ENCODE measurements at regions not wholly inside any gene's neighbourhood (a gene's known extent, or its start where the extent isn't known, plus 50 kb on each side); places are given as distances from the start of the nearest gene placed in this dataset.
"Not testable (repeated sequence)": the region's sequence is repeated elsewhere in the genome, so short reads cannot be mapped to it uniquely, and the experiment has no call there.

DNA sequence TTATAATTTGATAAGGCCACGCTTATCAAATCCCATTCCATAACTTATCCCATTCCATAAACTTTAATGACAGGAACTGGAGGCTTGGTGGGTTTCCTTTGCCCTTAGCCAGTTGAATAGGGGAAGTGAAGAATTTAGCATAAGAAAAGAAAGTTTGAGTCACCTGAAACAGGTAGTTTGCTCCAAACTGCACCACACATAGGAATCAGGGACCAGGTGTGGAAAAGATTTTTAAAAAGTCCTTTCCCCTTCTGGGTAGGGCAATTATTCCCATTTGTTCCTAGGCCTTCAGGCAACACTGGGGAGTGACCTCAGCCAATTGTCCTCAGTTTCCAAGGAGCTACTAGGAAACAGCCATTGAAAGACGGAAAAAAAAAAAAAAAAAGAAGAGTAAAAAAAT is 525.7 kb upstream of the CNTN5 start:
- DNase-seq, result no peak

DNA sequence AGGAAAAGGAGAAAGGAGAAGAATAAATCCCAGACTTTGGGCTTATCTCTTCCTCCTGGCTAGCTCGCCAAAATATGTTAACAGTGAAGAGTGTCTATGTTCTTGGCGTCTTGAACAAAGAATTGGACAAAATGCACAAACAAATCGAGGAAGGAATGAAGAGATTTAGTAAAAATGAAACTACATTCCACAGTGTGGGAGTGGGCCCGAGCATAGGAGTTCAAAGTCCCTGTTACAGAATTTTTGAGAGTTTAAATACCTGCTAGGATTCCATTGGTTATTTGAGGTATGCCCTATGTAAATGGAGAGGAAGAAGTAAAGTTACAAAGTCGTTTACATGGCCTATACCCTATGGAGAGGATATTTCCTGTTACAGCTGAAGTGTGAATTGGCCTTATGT is 525.1 kb upstream of the CNTN5 start:
- no peak for DNase-seq

DNA sequence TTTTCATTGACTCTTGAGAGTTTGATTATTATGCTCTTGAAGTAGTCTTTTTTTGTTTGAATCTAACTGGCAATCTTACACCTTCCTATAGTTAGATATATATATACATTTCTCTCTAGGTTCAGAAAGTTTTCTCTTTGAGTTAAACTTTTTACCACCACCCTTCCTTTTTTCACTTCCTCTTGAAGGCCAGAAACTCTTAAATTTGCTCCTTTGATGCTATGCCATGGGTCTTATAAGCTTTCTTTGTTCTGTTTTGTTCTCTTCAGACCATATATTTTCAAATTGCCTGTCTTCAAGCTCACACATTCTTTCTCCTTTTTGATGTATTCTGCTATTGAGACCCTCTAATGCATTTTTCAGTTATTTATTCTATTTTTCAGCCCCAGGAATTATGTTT is 513.5 kb upstream of the CNTN5 start:
- no peak for DNase-seq

DNA sequence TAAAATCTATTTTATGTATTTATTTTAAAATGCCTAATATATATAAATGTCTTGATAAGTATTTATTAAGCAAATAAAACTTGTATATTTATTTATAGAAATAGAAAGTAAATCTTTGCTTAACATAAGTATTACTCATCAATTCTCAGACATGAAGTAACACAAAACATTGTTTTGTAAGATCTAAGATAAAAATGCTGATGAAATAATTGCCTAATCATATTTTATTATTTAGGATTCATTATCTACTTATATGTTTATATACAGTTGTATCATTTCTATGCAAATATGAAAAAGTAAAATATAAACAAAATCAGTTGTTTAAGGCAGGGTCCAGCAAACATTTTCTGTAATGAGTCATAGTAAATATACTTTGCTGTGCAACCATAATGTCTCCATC is 507.8 kb upstream of the CNTN5 start:
- DNase-seq, result no peak

DNA sequence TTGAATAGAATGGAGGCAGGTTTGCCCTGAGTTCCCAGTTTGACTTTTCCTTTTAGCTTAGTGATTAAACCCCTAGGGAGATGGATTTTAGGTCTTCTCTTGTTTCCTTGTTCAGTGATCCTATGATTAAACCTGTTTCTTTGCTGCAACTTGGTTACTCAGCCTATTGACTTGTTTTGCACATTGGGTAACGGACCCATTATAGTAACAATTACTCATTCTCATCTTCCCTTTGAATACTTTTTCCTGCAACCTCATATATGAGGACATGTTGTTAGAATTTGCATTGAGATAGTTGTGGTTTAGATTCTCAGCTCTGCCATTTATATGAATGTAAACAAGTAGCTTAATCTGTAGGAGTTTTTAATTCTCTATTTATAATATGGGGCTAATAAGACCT is 489.2 kb upstream of the CNTN5 start:
- no peak for DNase-seq

DNA sequence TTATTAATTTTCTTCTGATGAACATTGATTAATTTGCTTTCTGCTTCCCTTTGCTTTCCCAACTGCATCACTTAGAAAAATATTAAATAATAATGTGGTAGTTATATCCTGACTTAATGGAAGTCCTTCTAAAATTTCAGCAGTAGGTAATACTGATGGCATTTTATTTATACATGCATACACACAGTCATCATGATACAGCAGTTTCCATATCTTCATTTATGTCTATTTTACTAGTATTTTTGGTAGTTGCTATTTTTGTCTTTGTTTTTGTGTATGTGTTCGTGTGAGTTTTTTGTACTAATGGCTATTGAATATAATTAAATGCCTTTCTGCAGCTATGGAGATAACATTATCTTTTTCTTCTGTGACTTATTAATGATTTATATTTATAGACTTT is 484.7 kb upstream of the CNTN5 start:
- no peak for DNase-seq

DNA sequence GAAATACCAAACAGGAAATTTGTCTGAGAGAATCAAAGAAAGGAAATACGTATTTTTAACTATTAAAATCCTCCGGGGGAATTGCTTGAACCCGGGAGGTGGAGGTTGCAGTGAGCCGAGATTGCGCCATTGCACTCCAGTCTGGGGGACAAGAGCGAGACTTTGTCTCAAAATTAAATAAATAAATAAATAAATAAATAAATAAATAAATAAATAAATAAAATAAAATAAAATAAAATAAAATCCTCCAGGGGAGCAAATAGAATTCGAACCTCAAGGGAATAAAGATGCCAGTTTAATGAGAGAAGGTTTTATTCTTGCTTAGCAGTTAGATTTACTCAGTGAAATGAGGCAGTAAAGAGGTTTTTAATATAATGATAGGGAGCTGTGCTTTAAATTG is 482.4 kb upstream of the CNTN5 start:
- not testable (repeated sequence) for DNase-seq

DNA sequence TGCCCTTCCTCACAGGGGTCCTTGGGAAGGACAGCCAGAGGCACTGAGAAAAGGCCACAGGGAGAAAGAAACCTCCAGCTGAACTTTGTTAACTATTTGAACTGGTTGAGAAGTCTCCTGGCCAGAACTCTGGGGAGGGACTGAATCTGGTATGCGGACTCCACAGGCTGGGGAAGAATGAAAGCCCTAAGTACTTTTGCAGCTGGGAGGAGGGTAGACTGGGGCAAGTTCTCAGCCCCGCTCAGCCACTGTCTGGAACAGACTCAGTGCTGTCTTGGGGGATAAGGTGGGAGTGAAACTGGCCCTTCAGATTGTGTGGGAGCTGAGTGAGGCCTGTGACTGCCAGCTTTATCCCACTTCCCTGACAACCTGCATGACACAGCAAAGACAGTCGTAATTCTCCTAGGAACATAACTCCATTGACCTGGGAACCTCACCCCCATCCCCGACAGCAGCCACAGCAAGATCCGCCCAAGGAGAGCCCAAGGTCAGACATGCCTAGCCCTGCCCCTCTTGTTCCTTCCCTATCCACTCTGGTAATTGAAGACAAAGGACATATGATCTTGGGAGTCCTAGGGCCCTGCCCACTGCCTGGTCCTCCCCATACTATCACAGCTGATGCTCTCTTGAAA is 475.1 kb upstream of the CNTN5 start:
- no peak for DNase-seq

DNA sequence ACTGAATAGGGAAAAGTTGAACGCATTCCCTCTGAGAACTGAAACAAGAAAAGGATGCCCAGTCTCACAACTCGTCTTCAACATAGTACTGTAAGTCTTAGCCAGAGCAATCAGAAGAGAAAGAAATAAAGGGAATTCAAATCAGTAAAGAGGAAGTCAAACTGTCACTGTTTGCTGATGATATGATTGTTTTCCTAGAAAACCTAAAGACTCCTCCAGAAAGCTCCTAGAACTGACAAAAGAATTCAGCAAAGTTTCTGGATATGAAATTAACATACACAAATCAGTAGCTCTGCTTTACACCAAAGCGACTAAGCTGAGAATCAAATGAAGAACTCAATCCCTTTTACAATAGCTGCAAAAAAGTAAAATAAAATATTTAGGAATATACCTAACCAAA is 471.2 kb upstream of the CNTN5 start:
- DNase-seq, result no peak

DNA sequence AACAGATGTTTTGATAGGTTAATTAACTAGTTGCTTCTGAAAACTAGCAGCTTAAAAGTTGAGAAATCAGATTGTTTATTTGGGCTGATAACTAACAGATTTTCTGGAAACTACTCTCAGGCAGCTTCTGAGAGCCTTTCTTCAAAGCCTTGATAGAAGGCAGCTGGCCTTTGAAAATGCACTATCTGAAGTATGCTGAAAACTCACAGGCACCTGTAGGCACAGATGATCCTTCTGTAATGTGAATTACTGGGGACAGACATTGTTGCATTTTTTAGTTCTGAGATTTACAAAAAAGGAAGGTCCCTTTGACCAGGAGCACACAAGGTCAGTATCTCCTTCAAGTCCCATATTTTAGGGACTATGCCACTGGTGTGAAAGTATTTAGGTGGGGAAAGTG is 460.8 kb upstream of the CNTN5 start:
- no peak for DNase-seq

DNA sequence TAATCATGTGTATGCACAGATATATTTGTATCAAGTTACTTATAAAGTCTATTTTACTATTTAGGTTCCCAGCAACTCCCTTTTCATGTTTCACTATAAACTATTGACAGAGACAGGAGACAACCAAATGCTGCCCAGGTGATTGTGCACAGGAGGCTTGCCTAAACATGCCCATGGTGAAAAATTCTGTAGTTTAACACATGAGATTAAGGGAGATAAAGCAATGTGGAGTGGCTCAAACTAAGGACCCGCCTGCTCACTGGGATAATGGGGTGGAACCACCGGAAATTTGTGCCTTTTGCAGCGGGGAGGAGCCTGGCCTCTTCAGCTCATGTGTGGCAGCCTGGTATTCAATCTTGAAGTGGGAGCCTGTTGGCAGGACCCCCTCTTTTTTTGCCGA is 459.5 kb upstream of the CNTN5 start:
- DNase-seq, result no peak

DNA sequence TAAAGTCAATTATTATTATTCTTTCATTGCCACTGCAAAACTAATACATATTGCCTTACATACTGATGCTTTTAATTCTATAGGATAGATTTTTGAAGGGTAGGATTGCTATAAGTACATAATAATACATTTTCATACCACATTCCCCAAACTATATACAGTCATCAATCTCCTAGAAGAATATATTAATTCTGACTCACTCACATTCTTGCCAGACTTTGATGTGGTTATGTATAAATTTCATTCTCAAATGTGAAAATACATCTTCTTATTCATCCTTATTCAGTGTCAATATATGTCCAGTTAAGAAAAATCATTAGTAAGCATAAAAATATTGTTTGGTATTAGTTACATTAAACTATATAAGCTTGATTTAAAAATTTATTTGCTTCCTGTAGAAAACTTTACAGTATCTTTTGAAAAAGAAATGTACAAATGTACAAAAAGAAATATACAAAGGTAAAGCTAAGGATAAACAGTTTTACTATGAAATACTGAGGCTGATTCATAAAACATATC is 458.8 kb upstream of the CNTN5 start:
- DNase-seq, result no peak

DNA sequence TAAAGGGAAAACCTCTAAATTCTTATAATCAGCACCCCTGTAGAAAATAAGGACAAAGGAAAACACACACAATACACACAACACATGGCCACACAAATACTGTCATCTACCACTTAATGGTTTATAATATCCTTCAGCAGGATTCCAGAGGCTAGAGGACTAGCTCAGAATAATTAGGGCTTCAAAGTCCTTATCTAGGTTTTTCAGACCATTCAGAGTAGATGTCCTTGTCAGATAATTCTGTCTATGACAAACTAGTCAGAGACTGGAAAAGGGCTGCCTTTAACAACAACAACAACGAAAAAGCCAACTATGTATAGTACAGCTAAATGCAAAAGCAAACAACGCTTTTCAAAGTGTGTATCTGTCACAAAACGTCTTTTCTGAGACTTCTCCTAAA is 456.5 kb upstream of the CNTN5 start:
- DNase-seq, result no peak

DNA sequence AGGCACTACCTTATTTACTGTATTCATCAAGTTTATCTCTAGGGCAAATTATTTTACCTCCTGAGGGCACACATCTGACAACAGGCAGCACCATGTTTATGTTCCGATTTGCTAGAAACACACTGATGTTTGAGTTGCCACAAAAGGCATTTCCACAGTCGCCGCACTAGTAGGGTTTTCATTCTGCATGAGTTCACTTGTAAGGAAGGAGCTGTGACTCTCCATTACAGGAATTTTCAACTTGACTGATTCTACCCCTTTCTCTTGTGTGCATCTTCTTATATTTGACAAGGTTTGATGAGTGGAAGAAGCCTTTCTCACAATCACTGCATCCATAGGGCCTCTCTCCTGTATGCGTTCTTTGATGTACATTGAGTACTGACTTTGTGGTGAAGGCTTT is 455.9 kb upstream of the CNTN5 start:
- no peak for DNase-seq

DNA sequence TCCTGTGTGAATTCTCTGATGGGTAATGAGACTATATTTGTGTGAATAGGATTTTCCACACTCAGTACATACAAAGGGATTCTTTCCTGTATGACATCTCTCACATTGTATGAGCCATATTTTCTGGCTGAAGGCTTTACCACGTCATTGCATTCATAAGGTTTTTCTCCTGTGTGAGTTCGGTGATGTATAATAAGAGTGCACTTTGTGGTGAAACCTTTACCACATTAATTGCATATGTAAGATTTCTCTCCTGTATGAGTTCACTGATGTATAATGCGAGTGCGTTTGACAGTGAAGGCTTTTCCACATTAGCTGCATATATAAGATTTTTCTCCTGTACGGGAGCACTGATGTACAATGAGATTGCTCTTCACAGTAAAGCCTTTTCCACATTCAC is 455.4 kb upstream of the CNTN5 start:
- no peak for DNase-seq

DNA sequence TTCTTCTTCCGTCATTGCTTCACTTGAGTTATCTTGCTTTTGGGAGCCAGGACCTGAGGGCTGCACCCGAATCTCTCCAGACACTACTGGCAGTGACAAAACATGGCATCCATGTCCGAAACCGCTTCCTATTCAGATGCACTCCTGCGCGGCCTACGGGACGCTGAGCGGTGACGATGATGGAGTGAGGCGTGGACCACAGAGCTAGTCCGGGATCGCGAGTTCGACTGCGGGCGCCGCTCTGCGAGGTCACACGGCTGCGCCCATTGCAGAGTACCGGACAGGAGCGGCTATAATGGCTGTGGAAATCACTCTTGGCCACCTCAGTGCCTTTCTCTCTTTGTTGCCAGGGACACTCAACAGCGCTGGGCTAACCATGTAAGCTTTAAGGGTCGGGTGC is 453.8 kb upstream of the CNTN5 start:
- DNase-seq, result no peak

DNA sequence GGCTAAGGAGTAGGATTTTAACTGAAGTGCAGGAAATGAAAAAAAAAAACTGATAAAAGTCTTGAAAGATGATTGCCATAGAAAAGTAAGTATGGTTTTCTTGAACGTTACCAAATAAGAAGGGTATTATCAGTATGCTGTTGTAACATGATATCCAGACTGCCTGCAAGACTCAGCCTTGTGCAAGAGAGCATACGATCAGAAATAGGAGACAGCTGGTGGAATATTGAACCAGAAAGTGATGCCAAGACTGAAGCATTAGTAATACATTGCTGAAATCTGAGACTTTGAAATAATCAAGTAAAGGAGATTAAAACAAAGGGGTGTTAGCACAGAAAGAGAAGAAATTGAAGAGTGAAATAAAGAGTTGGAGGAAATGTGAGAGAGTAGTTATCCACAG is 452.7 kb upstream of the CNTN5 start:
- DNase-seq, result no peak

DNA sequence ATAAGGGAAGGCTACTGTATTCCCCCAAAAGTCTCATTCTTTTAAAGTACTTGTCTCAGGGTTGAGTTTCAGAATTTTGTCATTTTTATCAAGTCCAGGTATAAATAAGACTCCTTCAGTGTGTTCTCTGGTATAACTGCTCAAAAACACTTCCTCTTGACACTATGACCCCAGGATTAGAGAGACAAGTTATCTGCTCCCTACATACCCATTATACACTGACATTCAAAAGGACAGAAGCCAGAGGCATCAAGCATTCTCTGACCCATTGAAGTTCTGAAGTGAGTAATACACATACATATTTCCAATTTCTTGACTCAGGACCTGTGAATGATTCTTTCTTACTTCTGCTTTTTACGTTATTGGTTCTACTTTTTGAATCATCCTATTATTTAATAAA is 447.8 kb upstream of the CNTN5 start:
- no peak for DNase-seq

DNA sequence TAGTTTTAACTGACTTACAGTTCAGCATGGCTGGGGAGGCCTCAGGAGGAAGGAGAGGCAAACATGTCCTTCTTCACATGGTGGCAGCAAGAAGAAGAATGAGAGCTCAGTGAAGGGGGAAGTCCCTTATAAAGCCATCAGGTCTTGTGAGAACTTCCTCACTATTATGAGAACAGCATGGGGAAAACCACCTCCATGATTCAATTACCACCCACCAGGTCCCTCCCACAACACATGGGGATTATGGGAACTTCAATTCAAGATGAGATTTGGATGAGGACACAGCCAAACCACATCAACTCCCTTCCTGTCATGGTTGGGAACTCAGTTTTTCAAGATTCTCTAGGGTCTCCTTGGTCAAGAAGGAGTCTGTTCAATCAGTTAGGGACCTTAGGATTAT is 432.9 kb upstream of the CNTN5 start:
- no peak for DNase-seq

DNA sequence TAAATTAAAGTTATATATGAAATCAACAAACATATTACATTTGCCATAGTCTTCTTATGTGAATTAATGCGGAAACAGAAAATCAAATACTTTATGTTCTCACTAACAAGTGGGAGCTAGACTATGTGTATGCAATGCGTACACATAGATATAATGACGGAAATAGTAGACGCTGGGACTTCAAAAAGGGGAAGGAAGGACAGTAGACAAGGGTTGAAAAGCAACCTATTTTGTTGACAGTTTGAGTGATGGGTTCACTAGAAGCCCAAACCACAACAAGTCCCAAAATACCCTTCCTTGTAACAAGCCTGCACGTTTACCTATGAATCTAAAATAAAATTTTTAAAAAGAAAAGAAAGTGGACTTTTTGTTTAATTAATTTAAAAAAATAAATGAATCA is 430.8 kb upstream of the CNTN5 start:
- no peak for DNase-seq

DNA sequence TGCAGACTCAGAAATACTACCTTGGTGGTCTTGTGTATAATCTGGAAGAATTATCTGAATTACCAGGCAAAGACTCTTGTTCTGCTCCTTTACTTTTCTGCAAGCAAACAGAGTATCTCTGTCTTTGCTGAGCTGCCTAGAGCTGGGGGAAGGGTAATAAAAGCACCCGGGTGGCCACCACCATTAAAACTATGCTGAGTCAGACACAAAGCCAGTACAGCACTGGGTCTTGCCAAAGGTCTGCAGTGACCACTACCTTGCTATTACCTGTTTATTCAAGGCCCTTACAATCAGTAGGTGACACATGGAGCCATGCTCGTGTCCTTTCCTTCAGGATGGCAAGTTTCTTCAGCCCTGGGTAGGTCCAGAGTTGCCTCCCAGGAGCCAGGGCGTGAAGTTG is 420.6 kb upstream of the CNTN5 start:
- no peak for DNase-seq

DNA sequence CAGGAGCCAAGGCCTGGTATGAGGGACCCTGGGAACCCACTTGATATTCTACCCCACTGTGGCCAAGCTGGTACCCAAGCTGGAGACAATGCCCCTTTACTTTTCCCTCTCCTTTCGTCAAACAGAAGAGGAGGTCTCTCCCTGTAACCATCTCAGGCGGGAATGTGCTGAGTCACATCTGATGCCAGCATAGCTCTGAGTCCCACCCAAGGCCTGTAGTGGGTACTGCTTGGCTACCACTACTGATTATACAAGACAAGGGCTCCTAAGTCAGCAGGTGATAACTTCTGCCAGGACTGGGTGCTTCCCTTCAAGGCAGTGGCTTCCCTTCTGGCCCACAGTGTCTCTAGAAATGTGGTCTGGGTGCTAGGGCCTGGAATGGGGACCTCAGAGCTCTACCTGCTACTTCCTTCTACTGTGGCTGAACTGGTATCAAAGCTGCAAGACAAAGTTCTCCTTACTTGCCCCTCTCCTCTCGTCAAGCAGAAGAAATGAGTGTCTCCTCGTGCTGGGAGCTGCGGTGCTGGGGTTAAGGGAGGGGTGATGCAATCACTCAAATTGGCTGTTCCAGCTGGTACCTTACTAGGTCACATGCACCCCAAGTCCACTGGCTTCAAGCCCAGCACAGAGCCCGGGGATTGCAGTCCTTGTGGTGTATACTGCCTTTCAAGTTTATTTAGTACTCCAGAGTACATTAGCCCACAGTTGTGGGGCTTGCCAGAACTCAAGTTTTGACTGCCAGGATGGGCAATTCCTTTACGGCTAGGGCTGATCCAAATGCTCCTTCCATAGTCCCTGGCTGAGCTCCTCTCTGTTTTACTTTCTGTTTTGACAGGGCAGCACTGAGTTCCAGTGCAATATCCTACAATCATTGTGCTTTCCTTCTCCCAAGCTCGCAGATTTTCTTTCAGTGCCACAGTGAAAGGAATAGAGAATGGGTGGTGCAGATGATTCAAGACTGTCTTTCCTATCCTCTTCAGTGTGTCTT is 419.7 kb upstream of the CNTN5 start:
- DNase-seq, result peak; percentile 1

DNA sequence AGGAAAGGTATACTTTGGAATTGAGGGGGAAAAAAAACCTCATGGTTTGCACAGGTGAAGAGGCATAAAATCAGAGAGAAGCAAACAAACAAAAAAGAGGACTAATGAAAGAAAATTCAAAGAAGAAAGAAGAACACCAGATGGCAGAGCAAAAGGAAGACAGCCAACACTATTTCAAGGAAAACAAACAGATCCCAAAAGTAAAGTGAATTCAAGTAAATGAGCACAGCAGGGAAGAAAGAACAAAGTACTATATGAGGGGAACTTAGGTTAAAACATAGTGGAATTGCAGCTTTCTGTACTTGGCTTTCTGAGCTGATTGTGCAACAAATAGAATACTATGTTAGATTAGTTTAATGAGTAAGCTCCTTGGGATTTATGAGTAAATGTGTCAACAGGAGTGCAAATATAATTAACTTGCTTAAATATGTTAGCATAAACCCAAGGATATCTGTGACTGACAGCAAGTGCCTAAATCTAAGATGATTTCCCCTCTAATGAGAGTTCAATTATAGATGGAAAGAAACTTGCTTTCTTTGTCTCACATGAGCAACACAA is 404.6 kb upstream of the CNTN5 start:
- DNase-seq, result no peak

DNA sequence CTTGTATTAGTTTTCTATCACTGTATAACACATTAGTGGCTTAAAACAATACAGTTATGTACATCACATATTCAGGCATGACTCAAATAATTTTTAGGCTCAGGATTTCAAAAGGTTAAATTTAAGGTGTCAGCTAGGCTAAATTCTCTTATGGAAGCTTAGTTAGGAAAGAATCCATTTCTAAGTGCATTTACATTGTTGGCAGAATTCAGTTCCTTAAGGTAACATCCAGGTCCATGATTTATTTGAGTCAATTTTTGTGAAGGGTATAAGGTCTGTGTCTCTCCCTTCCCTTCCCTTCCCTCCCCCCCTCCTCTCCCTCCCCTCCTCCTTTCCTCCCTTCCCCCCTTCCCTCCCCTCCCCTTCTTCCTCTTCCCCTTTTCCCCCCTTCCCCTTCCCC is 399.0 kb upstream of the CNTN5 start:
- no peak for DNase-seq

Measured in midbrain (tissue), 1 donor.